HG03039 (cell line): ENCODE measurements at regions not wholly inside any gene's neighbourhood (a gene's known extent, or its start where the extent isn't known, plus 50 kb on each side); places are given as distances from the start of the nearest gene placed in this dataset.

Experiments used
- ATAC-seq: cut with Tn5 transposase; IDR thresholded peaks from one replicate; pipeline ENCODE4 v1.9.1; 2021; ENCODE audit warnings: mild to moderate bottlenecking, moderate library complexity; ENCODE audit not compliant: unreplicated experiment

DNA sequence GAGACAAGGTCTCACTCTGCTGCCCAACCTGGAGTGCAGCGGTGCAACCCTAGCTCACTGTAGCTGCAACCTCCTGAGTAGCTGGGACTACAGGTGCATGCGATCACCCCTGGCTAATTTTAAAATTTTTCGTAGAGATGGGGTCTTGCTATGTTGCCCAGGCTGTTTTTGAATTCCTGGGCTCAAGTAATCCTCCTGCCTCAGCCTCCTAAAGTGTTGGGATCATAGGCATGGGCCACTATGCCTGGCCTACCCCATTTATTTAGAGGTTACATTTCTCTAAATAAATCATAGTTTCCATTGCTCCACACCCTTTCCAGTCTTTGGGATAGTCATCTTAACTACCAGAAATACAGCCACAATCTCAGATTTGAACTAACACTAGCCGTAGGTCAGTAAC, 134.7 kb upstream of the CITED2 start:
- no peak for ATAC-seq

GRCh38 chr6:139508576-139508975, 134.1 kb upstream of the CITED2 start:
- no peak for ATAC-seq

- ATAC-seq = no peak
Measured at GRCh38 chr6:139508023-139508422, 133.6 kb upstream of the CITED2 start.

DNA sequence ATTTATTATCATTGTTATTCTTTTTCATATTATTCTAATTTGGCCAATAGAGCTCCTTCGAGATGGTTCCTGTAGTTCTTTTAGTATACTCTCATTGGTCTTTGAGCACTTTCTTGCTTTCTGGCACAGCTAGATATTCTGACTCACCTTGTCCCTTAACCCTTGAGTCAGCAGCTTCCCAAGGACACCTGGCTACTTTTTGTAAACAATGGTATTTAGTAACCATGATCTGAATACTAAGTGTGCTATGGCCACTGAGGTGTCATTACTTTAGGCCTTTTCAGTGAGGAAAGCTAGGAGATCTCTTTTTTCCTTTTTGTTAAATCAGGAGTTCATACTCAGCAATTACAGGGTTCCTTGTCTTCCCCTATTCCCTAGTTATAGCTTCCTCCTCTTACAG, 126.5 kb upstream of the CITED2 start:
- ATAC-seq = no peak

GRCh38 chr6:139498715-139499114, 124.3 kb upstream of the CITED2 start:
- no peak for ATAC-seq

GRCh38 chr6:139497345-139497961, 123.0 kb upstream of the CITED2 start:
- ATAC-seq = no peak

GRCh38 chr6:139496654-139497344, 122.4 kb upstream of the CITED2 start:
- no peak for ATAC-seq

GRCh38 chr6:139494376-139494990, 120.0 kb upstream of the CITED2 start:
- ATAC-seq = no peak

GRCh38 chr6:139490482-139490881, 116.0 kb upstream of the CITED2 start:
- ATAC-seq = no peak

GRCh38 chr6:139486476-139486799, 112.0 kb upstream of the CITED2 start:
- no peak for ATAC-seq

DNA sequence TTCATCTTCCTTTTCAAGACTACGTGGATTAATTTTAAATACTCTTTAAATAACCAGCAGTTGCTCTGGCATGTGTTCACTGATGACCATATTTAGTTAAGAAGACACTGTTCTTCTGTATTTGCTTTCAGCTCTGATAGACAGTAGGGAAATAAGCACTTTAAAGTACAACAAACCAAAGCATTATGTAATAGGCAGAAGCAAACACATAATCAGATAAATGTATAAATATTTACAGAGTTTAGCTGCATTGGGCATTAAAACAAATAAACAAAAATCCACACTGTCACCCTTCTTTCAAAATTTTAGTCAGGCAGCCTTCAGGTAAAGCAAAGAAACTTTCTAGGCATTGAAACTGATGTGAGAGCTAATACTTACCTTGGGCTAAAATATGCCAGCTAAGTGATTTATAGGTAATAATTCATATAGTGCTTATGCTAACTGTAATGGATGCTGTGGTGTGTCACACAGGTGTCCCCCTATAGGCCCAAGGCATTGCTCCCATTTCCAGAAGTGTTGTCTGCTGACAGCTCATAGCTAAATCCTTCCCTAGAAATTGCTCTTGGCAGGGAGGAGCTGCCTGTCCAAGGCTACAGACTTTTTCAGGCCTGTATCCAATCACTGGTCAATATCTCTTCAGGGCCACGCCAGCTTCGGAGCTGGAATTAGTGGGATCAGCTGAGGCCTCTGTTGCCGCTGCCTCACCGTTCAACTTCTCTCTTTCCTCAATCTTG, 111.5 kb upstream of the CITED2 start:
- ATAC-seq = no peak

DNA sequence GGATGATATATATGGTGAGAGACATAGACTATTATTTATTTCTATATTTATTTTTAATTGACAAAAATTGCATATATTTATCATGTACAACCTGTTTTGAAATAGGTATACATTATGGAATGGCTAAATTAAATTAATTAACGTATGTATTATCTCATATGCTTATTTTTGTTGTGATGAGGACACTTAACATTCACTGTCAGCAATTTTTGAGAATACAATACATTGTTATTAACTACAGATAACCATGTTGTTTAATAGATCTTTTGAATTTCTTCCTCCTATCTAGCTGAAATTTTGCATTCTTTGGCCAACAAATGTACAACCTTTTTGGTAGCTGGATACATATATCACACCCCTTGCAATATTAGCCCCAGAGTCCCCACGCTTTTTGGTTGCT, 110.7 kb upstream of the CITED2 start:
- no peak for ATAC-seq

DNA sequence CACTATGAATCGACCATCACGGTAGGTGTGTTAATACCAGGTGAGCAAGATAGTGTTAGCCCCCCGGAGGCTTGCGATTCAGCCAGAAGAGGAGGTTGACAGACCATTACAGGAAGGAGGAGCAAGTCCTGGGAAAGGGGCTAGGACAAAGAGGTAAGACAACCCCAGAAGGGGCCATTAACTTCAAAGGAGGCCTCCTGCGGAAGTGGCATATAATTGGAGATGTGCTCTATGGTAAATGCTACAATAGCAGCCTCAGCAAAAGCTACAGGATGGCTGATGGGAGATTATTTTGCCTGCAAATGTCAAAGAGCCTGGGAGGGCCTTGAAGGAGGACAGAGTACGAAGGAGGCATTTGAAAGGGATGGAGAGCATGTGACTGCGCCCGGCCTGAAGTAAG, 108.6 kb upstream of the CITED2 start:
- no peak for ATAC-seq

DNA sequence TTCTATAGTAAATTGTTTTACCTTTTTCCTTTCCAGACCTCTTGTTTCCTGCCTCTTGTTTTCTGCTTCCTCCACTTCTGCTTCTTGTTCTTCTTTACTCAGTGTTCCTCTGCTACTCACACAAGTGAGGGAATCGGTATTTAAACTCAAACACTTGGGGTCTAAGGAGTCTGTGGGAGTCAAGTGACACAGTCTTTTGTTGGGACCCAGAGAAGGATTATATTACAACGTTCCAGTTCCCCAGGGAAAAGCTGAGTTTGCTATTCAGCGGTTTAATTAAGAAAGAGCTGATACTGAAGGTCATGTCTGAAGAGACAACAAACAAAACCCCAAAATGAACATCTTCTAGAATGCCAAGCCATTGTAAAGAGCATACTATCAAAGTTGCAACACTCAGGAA, 107.8 kb upstream of the CITED2 start:
- no peak for ATAC-seq

- ATAC-seq = no peak
Measured at GRCh38 chr6:139480356-139481165, 106.1 kb upstream of the CITED2 start.

DNA sequence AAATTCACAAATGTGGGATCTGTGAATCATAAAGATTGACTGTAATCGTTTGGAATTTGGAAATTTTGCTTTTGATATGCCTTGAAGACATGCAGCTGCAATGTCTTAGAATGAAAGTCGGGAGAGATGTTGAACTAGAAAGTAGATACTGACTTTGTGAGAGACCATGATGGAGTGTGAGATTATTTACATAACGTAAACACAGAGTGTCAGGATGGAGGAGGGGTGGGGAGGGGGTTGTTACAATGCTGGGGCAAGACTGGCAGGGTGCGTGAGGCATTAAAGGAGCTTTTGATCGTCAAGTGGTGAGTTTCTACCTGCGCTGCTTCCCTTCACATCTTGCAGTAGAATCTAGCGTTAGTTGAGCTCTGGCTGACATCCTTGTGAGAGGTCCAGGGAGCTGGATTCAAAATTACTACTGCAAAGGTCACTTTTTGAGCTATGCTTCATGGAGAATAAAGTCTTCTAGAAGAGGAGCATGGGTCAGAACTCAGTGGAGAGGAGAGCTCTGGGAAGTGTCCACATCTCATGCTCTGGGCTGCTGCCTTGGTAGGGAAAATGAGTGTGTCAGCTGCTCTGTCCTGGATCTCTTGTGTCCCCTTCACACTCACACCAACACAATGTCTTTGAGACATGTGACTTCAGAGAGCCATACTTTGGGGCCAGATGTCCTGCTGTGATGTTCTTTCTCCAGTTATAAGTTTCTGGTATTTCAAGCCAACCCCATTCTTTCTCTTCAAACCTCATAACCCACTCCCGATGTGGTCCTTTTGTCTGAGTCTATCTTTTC, 105.2 kb upstream of the CITED2 start:
- ATAC-seq = no peak

DNA sequence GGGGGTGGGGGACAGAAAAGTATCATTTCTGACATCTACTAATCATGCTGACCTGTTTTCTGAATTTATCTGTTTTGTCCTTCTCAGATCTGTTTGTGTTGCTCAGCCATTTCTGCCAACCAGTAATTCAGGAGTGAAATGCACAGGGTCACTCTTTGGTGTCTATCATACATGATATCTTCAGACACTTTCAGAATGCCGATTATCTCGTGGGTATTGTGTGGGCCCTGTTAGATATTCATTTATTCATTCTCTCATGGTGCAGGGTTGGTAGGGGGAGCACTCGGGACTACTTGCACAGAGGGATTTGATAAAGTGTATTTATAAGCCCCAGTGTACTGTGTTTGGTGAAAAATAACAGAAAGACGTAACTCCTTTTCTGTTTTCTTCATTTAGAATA, 101.2 kb upstream of the CITED2 start:
- no peak for ATAC-seq

GRCh38 chr6:139475241-139475640, 100.8 kb upstream of the CITED2 start:
- ATAC-seq = no peak

- peak; percentile 70 for ATAC-seq
Measured at GRCh38 chr6:139474145-139475108, 100.0 kb upstream of the CITED2 start.
